ENCODE measurements at regions not wholly inside any gene's neighbourhood (a gene's known extent, or its start where the extent isn't known, plus 50 kb on each side); places are given as distances from the start of the nearest gene placed in this dataset.

DNA sequence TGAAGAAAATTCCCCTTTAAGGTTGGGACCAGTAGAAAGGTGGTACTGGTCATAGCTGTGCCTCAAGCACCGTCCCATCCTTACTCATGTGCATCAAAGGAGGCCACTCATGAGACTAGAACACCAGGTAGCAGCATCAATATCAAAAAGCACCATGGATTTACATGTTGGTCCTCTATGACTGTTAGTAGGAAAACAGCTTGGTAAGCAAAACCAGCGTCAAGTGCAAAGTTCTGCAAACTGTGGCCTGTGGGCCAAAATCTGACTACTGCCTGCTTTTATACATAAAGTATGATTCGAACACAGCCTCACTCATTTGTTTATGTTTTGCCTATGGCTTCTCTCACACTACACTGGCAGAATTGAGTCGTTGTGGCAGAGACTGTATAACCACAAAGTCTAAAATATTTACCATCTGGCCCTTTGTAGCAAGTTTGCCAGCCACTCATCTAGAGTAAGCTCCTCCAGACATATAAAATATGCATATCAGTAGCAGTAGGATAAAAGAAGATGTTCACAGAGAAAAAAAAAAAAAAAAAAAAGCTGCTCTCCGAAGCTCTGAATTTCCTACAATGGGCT is 119.7 kb upstream of the CTNNA2 start:
- Histone ChIP-seq H3K9me3 (ENCODE audit: control insufficient read depth, low read length) (no peaks in the 10 kb centered on the region), H3K27ac (ENCODE audit: low read depth, low read length, severe bottlenecking) (peak overlapping the region; percentile 97), H3K36me3 (ENCODE audit: control insufficient read depth, insufficient read depth, low read length) (no peaks in the 10 kb centered on the region), H3K4me3 (ENCODE audit: extremely low read depth, insufficient read depth, low read length, poor library complexity, severe bottlenecking) (no peak overlapping the region), H3K4me1 (ENCODE audit: control insufficient read depth, insufficient read depth, low read length, poor library complexity, severe bottlenecking) (peaks cover 14% of the 10 kb centered on the region)
- 85 to 92% methylated on average over 2 to 3 of the region's 5 CpGs for WGBS, 2 experiments (ENCODE audit: insufficient coverage in 2 of 2)

DNA sequence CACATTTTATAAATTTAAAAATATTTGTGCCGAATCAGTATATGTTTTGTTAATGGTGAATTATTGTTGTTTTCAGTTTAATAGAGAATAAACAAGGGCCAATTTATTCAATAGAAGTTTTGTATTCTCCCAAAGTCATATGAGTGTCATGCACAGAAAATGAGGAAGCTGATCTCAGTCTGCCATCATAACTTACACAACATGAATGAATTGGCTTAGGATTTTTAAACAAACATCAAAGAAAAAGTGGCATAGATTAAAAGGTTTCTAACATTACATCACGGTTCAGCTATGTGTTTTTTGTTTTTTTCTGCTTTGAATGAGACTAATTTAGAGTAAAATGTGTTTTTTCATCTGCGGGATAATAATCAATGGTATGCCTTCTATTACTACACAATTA is 123.4 kb upstream of the CTNNA2 start:
- no CpG with 5 or more reads among the region's 3 CpGs for WGBS, 2 experiments (ENCODE audit: insufficient coverage in 2 of 2)

DNA sequence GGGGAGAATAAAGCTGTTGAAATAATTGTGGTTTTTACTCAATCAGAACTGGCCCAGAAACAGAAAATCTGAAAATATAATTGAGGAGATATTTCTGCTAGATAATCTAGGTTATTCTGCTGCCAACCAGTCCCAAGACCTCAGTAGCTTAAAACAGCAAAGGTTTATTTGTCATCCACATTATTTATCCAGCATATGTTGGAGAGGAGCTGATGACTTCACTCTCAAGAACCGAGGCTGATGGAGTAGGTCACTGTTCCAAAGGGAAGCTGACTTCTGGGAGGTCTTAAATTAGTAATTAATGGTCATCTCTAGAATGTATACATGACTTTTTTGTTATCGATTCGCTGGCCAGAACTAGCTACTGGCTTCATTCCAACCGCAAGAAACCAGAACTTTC is 124.8 kb upstream of the CTNNA2 start:
- Histone ChIP-seq H3K36me3 (ENCODE audit: control insufficient read depth, insufficient read depth, low read length) (no peaks in the 10 kb centered on the region), H3K27ac (ENCODE audit: low read depth, low read length, severe bottlenecking) (no peak overlapping the region), H3K4me1 (ENCODE audit: control insufficient read depth, insufficient read depth, low read length, poor library complexity, severe bottlenecking) (peaks cover 2% of the 10 kb centered on the region), H3K9me3 (ENCODE audit: control insufficient read depth, low read length) (no peaks in the 10 kb centered on the region), H3K4me3 (ENCODE audit: extremely low read depth, insufficient read depth, low read length, poor library complexity, severe bottlenecking) (no peak overlapping the region)
- WGBS, 2 experiments (ENCODE audit: insufficient coverage in 2 of 2): 80 to 90% methylated on average over 1 to 2 of the region's 4 CpGs

More for the DNA sequence above, 123.4 kb upstream of the CTNNA2 start:
- Histone ChIP-seq H3K27ac (ENCODE audit: low read depth, low read length, severe bottlenecking) (no peak overlapping the region), H3K36me3 (ENCODE audit: control insufficient read depth, insufficient read depth, low read length) (no peaks in the 10 kb centered on the region), H3K4me1 (ENCODE audit: control insufficient read depth, insufficient read depth, low read length, poor library complexity, severe bottlenecking) (peaks cover 14% of the 10 kb centered on the region), H3K9me3 (ENCODE audit: control insufficient read depth, low read length) (no peaks in the 10 kb centered on the region), H3K4me3 (ENCODE audit: extremely low read depth, insufficient read depth, low read length, poor library complexity, severe bottlenecking) (no peak overlapping the region)

DNA sequence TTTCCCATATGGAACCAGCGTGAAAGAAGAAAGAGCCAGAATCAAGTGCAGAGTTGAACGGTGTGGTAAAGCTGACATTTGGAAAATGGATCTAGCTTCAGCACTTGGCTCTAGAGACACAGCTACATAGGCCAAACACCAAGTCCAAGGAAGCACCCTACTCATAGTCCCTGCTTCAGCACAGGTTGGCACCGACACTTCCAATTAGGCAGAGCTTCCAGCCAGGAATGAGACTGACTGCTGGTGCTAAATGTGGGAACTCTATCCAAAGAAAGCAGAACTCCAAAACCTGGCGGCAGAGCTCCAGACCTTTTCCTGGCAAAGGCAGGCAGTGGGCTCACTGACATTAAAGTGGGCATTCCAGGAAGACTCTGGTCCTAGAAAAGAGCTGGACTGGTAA is 125.4 kb upstream of the CTNNA2 start:
- WGBS, 2 experiments (ENCODE audit: insufficient coverage in 2 of 2): 88 to 89% methylated on average over 2 to 3 of the region's 4 CpGs
- H3K4me3 ChIP-seq (ENCODE audit: extremely low read depth, insufficient read depth, low read length, poor library complexity, severe bottlenecking): no peak overlapping the region
- H3K4me1 ChIP-seq (ENCODE audit: control insufficient read depth, insufficient read depth, low read length, poor library complexity, severe bottlenecking): no peaks in the 10 kb centered on the region
- H3K27ac ChIP-seq (ENCODE audit: low read depth, low read length, severe bottlenecking): no peak overlapping the region
- no peaks in the 10 kb centered on the region for H3K9me3 ChIP-seq (ENCODE audit: control insufficient read depth, low read length)
- no peaks in the 10 kb centered on the region for H3K36me3 ChIP-seq (ENCODE audit: control insufficient read depth, insufficient read depth, low read length)

DNA sequence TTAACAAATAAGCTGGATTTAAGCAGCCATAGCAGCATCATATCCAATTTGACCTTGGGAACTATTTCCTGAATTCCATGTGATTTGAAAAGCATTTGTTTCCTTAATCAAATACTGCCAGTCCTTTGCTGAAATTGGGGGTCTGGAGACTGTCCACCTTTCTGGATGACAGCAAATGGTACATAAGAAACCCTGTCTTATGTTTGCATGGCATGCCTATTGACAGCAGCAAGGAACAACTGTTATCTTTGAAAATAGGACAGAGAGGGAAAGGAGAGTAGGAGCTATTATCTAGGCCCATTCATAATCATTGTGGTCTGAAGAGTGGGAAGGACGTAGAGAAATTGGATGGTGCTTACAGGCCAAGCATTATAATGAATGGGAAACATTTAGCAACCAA is 129.2 kb upstream of the CTNNA2 start:
- no peaks in the 10 kb centered on the region for H3K9me3 ChIP-seq (ENCODE audit: control insufficient read depth, low read length)
- WGBS, 2 experiments (ENCODE audit: insufficient coverage in 2 of 2): 100% methylated on average over 1 of the region's 1 CpG; no CpG with 5 or more reads in 1 of the 2 experiments
- H3K27ac ChIP-seq (ENCODE audit: low read depth, low read length, severe bottlenecking): no peak overlapping the region
- H3K4me3 ChIP-seq (ENCODE audit: extremely low read depth, insufficient read depth, low read length, poor library complexity, severe bottlenecking): no peak overlapping the region
- no peaks in the 10 kb centered on the region for H3K36me3 ChIP-seq (ENCODE audit: control insufficient read depth, insufficient read depth, low read length)
- no peaks in the 10 kb centered on the region for H3K4me1 ChIP-seq (ENCODE audit: control insufficient read depth, insufficient read depth, low read length, poor library complexity, severe bottlenecking)

DNA sequence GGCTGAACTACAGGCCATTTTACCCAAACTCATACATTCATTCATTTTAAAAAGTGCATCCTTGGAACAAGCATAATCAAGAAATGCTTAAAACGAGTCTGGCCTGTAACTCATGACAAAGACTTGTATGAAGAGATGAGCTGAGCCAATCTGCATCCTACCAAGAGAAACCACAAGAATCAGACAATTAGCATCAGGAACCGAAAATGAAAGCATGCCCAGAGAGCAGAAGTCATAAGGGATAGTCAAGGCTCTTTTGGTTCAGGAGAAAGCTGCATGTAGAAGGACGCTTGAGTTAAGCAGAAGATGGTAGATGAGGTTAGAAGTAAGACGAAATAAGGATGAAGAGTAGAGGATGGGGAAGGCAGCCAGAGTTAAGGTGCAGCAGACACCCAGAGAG is 137.0 kb upstream of the CTNNA2 start:
- Histone ChIP-seq H3K9me3 (ENCODE audit: control insufficient read depth, low read length) (no peaks in the 10 kb centered on the region), H3K27ac (ENCODE audit: low read depth, low read length, severe bottlenecking) (no peak overlapping the region), H3K4me3 (ENCODE audit: extremely low read depth, insufficient read depth, low read length, poor library complexity, severe bottlenecking) (no peak overlapping the region), H3K4me1 (ENCODE audit: control insufficient read depth, insufficient read depth, low read length, poor library complexity, severe bottlenecking) (peaks cover 9% of the 10 kb centered on the region), H3K36me3 (ENCODE audit: control insufficient read depth, insufficient read depth, low read length) (no peaks in the 10 kb centered on the region)
- 85 to 87% methylated on average over 3 of the region's 4 CpGs for WGBS, 2 experiments (ENCODE audit: insufficient coverage in 2 of 2)

DNA sequence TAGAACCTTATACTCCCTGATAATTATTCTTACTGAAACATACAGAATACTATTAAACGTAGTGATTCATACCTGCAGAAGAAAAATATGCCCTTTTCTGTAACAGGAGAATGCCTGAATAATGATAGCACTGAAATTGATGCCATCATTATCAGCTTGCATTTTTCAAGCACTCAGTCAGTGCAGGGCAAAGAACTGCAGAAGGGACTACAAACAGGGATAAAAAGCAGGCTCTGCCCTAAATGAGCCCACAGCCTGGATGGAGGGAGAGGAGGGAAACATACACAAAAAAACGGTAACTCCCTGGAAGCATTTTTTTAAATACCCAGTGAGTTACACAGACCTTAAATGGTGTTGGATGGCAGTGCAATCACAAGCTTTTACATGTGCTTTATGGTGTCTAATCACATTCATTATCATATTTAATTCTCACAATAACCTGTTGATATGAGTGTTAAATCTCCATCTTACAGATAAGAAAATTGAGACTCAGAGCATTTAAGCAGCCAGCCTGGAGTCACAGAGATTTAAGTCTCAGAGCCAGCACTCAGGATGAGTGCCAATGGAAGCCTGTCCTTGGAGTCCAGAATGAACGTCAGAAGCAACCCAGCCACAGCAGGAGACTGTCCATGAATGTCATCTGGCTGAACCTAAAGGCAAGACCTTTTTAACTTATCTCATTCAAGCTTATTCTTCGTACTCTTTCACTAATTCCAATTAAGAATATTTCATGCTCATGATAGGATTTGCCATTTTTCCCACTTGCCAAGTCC is 139.3 kb upstream of the CTNNA2 start:
- no peaks in the 10 kb centered on the region for H3K36me3 ChIP-seq (ENCODE audit: control insufficient read depth, insufficient read depth, low read length)
- H3K9me3 ChIP-seq (ENCODE audit: control insufficient read depth, low read length): no peaks in the 10 kb centered on the region
- no peak overlapping the region for H3K4me3 ChIP-seq (ENCODE audit: extremely low read depth, insufficient read depth, low read length, poor library complexity, severe bottlenecking)
- no peak overlapping the region for H3K27ac ChIP-seq (ENCODE audit: low read depth, low read length, severe bottlenecking)
- H3K4me1 ChIP-seq (ENCODE audit: control insufficient read depth, insufficient read depth, low read length, poor library complexity, severe bottlenecking): peaks cover 12% of the 10 kb centered on the region
- WGBS, 2 experiments (ENCODE audit: insufficient coverage in 2 of 2): 44 to 68% methylated on average over 1 to 2 of the region's 4 CpGs

DNA sequence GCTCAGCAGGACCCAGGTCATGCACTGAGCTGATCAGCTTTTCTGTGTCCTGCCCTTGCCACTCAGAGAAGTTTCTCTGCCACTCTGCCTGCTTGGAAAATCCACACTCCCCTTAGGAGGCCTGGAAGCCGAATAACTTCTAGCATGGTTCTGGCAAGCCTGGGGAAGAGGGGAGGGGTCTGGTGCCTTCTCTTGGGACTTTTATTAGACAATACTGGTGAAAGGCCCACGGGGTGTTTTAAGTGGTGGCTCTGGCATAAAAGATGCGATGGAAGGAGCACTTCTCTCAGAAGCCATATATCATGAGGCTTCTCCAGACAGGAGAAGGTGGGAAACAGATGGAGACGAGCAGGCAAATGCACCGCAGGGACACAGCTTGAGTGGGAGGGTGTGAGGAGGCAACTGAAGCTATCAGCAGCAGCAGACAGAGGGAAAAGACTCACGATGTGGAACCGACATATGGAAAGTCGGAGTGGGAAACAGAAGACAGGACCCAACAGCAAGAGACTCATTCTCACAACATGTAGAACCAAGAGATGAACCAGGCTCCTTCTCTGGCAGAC is 141.8 kb upstream of the CTNNA2 start:
- no peak overlapping the region for H3K4me3 ChIP-seq (ENCODE audit: extremely low read depth, insufficient read depth, low read length, poor library complexity, severe bottlenecking)
- peaks cover 12% of the 10 kb centered on the region for H3K4me1 ChIP-seq (ENCODE audit: control insufficient read depth, insufficient read depth, low read length, poor library complexity, severe bottlenecking)
- H3K27ac ChIP-seq (ENCODE audit: low read depth, low read length, severe bottlenecking): no peak overlapping the region
- no peaks in the 10 kb centered on the region for H3K36me3 ChIP-seq (ENCODE audit: control insufficient read depth, insufficient read depth, low read length)
- H3K9me3 ChIP-seq (ENCODE audit: control insufficient read depth, low read length): no peaks in the 10 kb centered on the region
- WGBS, 2 experiments (ENCODE audit: insufficient coverage in 2 of 2): 81 to 82% methylated on average over 4 to 7 of the region's 8 CpGs

DNA sequence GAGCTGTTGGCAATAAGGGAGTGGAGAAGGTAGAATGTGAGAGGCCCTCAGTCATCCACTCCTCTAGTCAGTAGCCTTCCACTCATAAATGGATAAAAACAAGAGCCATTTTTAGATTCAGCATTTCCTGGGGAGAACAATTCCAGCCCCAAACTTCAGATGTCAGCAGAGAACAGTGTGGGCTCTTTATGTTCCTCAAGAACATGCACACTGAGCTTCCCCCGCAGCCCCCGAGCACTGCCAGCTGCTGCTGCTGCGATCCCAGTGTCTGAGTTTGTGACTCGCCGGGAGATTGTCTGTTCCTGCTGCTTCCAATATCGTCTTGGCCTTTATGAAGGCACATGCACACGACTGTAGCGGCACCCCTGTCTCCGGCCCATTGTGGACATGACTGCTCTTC is 143.7 kb upstream of the CTNNA2 start:
- Histone ChIP-seq H3K9me3 (ENCODE audit: control insufficient read depth, low read length) (no peaks in the 10 kb centered on the region), H3K36me3 (ENCODE audit: control insufficient read depth, insufficient read depth, low read length) (no peaks in the 10 kb centered on the region), H3K27ac (ENCODE audit: low read depth, low read length, severe bottlenecking) (no peak overlapping the region), H3K4me3 (ENCODE audit: extremely low read depth, insufficient read depth, low read length, poor library complexity, severe bottlenecking) (no peak overlapping the region), H3K4me1 (ENCODE audit: control insufficient read depth, insufficient read depth, low read length, poor library complexity, severe bottlenecking) (peaks cover 12% of the 10 kb centered on the region)
- 90 to 91% methylated on average over 9 of the region's 9 CpGs for WGBS, 2 experiments (ENCODE audit: insufficient coverage in 2 of 2)

DNA sequence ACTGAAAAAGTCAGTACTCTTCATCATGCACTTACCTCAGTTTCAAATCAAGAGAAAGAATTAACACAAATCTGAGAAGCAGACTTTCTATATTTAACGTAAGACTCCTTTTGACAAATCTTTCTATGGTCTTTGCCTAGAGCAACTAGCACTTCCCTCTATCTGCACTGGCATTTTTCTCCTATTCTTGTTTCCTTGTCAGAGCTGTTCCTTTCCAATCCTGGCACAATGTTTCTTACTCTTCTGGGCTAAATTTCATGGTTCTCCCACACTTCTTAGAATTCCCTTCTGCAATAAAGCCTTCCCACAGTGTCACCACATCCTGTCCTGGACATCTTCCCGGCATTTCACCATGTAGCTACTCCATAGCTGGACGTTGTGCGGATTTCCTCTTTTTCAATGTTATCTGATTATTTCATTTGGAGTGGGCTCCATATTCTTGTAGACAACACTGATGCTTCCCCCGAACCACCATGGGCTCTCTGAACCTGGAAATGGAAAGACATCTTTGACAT is 144.7 kb upstream of the CTNNA2 start:
- H3K27ac ChIP-seq (ENCODE audit: low read depth, low read length, severe bottlenecking): no peak overlapping the region

DNA sequence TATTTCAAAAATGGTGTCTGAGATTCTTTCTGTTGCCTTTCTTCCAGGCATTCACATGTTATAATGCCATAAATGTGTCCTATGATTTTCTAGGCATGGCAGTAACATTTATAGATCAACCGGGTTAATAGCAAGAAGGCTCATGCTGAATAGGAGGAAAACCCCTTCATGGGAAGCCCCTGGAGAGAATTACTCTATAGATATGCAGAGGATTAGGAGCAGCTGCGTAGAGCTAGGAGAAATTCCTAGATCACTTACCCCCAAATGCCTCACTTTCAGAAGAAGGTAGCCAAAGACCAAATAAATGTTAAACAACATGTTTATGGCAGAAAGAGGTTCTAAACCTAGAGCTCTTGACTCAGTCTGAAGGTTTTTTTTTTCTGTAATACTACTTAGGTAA is 153.4 kb upstream of the CTNNA2 start:
- peaks cover 6% of the 10 kb centered on the region for H3K9me3 ChIP-seq (ENCODE audit: control insufficient read depth, low read length)
- WGBS, 2 experiments (ENCODE audit: insufficient coverage in 2 of 2): no CpG with 5 or more reads among the region's 2 CpGs
- H3K4me3 ChIP-seq (ENCODE audit: extremely low read depth, insufficient read depth, low read length, poor library complexity, severe bottlenecking): no peak overlapping the region
- H3K27ac ChIP-seq (ENCODE audit: low read depth, low read length, severe bottlenecking): no peak overlapping the region
- H3K4me1 ChIP-seq (ENCODE audit: control insufficient read depth, insufficient read depth, low read length, poor library complexity, severe bottlenecking): no peaks in the 10 kb centered on the region
- H3K36me3 ChIP-seq (ENCODE audit: control insufficient read depth, insufficient read depth, low read length): no peaks in the 10 kb centered on the region

More for the DNA sequence above, 144.7 kb upstream of the CTNNA2 start:
- H3K4me1 ChIP-seq (ENCODE audit: control insufficient read depth, insufficient read depth, low read length, poor library complexity, severe bottlenecking): peaks cover 4% of the 10 kb centered on the region
- H3K36me3 ChIP-seq (ENCODE audit: control insufficient read depth, insufficient read depth, low read length): no peaks in the 10 kb centered on the region
- no peaks in the 10 kb centered on the region for H3K9me3 ChIP-seq (ENCODE audit: control insufficient read depth, low read length)
- 86 to 90% methylated on average over 1 to 5 of the region's 5 CpGs for WGBS, 2 experiments (ENCODE audit: insufficient coverage in 2 of 2)
- no peak overlapping the region for H3K4me3 ChIP-seq (ENCODE audit: extremely low read depth, insufficient read depth, low read length, poor library complexity, severe bottlenecking)
